Sigmoid colon (tissue), 6 donors: ENCODE measurements at regions not wholly inside any gene's neighbourhood (a gene's known extent, or its start where the extent isn't known, plus 50 kb on each side); places are given as distances from the start of the nearest gene placed in this dataset.
"Not testable (repeated sequence)": the region's sequence is repeated elsewhere in the genome, so short reads cannot be mapped to it uniquely, and the experiment has no call there.

ENCODE experiments used
- DNase-seq: peaks from one replicate; pipeline ENCODE4 v3.0.0-alpha.2; 2019
- H3K27ac ChIP-seq, 4 donors: fragments of 200-600 bp; sonication (generic); one replicate each; pipeline ENCODE4 v1.5.1; 2016 to 2019; ENCODE audit warnings: mild to moderate bottlenecking in 1 of 4
- H3K27me3 ChIP-seq, 3 donors: fragments of 200-600 bp; sonication (generic); one replicate each; pipeline ENCODE4 v1.5.1; 2019; ENCODE audit warnings: mild to moderate bottlenecking in 1 of 3
- H3K36me3 ChIP-seq, 4 donors: fragments of 200-600 bp; sonication (generic); one replicate each; pipeline ENCODE4 v1.5.1; 2016 to 2019
- H3K4me1 ChIP-seq, 4 donors: fragments of 200-600 bp; sonication (generic); one replicate each; pipeline ENCODE4 v1.5.1; 2017 to 2019
- H3K4me3 ChIP-seq, 4 donors: fragments of 200-600 bp; sonication (generic); one replicate each; pipeline ENCODE4 v1.5.1; 2017 to 2019; ENCODE audit warnings: mild to moderate bottlenecking in 2 of 4, moderate library complexity in 1 of 4
- H3K9me3 ChIP-seq, 4 donors: fragments of 200-600 bp in 3 of 4; sonication (generic) in 3 of 4; one replicate each; pipeline versions ENCODE4 v1.5.1 to v1.6.1; 2013 to 2019
- EP300 ChIP-seq, 4 donors: sonication (generic); formaldehyde crosslinking; IDR thresholded peaks; one replicate each; pipeline ENCODE4 v1.6.1; 2017; ENCODE audit warnings: antibody characterized with exemption in 4 of 4
- POLR2A ChIP-seq, 2 donors: fragments of 450-650 bp; IDR thresholded peaks; one replicate each; pipeline ENCODE4 v1.6.1; 2016; ENCODE audit warnings: antibody characterized with exemption in 2 of 2, mild to moderate bottlenecking in 2 of 2, moderate library complexity in 2 of 2
- POLR2AphosphoS5 ChIP-seq, 4 donors: sonication (generic); formaldehyde crosslinking; IDR thresholded peaks; one replicate each; pipeline ENCODE4 v1.6.1; 2017; ENCODE audit warnings: antibody characterized with exemption in 4 of 4
- WGBS, 2 donors: extraction: QIAGEN DNeasy Blood & Tissue Kit; methylation state at CpG; one replicate each; pipeline ENCODE4 v1.1.7; 2013; 5-methylcytosine and 5-hydroxymethylcytosine counted together
- intact Hi-C: fragments of 100-400 bp; cut with DNase I; formaldehyde crosslinking; loops from one replicate; pipeline ENCODE4 v1.15.1; 2023
- TF ChIP-seq, protein P1 (sequence below), 4 experiments: fragments of 450-650 bp in 3 of 4; fragments of 200-600 bp in 1 of 4; IDR thresholded peaks; one replicate each; pipeline ENCODE4 v1.5.1; 2016 to 2019; ENCODE audit warnings: antibody characterized with exemption in 4 of 4, mild to moderate bottlenecking in 3 of 4, moderate library complexity in 2 of 4
- donor health status: healthy with polysubstance abuse.
- donor health status: healthy.

DNA sequence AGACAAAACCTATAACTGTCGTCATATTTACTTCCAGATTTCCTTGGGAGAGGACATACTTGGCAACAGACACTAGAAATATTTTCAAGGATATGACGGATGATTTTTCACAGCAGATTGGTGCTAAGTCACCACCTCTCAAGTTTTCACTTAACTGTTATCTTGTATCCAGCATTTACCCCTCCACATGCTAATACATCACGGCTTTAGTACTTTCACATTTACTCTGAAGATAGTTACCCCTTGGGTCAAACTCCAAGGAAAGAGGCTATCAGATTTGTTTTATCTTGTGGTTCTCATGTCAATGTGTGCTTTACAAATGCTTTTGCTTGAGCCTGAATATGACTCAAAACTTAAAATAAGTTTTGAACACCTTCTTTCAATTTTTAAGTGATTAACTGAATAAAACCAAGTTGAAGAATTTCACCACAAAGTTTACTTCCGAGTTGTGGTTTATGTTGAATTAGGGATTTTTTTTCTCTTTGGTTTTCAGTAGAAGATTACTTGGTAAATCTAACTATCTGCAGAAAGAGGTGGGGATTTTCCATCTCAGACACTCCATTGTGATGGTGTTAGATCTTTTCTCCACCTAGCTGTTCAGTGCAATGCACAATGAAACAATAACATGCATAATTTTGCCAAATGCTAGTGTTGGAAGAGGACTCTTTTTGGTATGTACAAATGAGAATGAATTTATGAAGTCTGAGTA, 75.4 kb upstream of the FAT1 start:
- TF ChIP-seq EP300 (IDR thresholded peaks at IDR 0.05) (no peak), POLR2A (IDR thresholded peaks at IDR 0.05) (no peak), POLR2AphosphoS5 (IDR thresholded peaks at IDR 0.05) (no peak)
- TF ChIP-seq, protein P1, sequence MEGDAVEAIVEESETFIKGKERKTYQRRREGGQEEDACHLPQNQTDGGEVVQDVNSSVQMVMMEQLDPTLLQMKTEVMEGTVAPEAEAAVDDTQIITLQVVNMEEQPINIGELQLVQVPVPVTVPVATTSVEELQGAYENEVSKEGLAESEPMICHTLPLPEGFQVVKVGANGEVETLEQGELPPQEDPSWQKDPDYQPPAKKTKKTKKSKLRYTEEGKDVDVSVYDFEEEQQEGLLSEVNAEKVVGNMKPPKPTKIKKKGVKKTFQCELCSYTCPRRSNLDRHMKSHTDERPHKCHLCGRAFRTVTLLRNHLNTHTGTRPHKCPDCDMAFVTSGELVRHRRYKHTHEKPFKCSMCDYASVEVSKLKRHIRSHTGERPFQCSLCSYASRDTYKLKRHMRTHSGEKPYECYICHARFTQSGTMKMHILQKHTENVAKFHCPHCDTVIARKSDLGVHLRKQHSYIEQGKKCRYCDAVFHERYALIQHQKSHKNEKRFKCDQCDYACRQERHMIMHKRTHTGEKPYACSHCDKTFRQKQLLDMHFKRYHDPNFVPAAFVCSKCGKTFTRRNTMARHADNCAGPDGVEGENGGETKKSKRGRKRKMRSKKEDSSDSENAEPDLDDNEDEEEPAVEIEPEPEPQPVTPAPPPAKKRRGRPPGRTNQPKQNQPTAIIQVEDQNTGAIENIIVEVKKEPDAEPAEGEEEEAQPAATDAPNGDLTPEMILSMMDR (IDR thresholded peaks at IDR 0.05), result no peak
- Histone ChIP-seq H3K36me3 (no peaks in the 10 kb centered on the region), H3K9me3 (no peaks in the 10 kb centered on the region), H3K27me3 (no peaks in the 10 kb centered on the region), H3K4me1 (no peaks in the 10 kb centered on the region), H3K4me3 (no peak overlapping the region), H3K27ac (no peak overlapping the region)
- WGBS, 2 donors, result 77 to 80% methylated on average over 4 of the region's 4 CpGs
- DNase-seq, result no peak
- intact Hi-C loops, result no loop called here

DNA sequence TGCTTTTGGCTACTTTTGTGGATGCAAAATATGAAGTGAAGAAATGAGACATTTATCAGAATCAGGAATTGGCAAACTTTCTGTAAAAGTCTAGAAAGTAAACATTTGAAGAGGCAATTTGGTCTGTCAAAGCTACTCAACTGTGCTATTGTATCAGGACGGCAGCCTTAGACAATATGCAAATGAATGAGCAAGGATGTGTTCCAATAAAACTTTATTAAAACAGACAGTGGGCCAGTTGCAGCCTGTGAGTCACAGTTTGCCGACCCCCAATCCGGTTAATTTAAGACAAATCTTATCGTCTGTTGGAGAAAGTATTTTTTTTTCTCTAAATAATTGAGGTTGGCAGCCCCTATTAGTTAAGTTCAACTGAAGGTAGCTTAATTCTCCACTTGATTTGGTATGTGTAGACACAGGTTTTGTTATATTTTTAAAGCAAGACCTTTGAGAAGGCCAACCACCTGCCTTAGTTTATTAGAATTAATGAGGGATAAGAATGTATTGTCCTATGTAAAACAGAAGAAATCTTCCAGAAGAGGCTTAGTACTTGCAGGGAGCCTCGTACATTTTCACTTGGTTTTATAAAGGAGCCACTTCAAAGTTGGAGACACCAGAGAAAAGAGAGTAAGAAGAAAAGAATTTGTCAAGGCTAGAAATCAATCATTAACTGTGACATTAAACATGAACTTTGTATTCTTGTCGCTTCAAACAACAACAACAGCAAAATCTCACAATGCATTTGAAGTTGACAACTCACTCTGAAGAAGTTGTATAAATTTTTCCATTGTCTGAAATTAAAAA, 81.6 kb upstream of the FAT1 start:
- Histone ChIP-seq H3K4me1 (peaks cover 0 to 5% (median 0%) of the 10 kb centered on the region in 4 donors), H3K36me3 (no peaks in the 10 kb centered on the region), H3K4me3 (no peak overlapping the region), H3K9me3 (no peaks in the 10 kb centered on the region), H3K27ac (no peak overlapping the region), H3K27me3 (no peaks in the 10 kb centered on the region)
- no peak for DNase-seq
- intact Hi-C loops, result no loop called here
- no peak for TF ChIP-seq POLR2AphosphoS5 (IDR thresholded peaks at IDR 0.05)
- TF ChIP-seq, protein P1 (IDR thresholded peaks at IDR 0.05), result no peak
- TF ChIP-seq EP300 (IDR thresholded peaks at IDR 0.05), result no peak
- no peak for TF ChIP-seq POLR2A (IDR thresholded peaks at IDR 0.05)
- 54 to 78% methylated on average over 6 of the region's 6 CpGs for WGBS, 2 donors

DNA sequence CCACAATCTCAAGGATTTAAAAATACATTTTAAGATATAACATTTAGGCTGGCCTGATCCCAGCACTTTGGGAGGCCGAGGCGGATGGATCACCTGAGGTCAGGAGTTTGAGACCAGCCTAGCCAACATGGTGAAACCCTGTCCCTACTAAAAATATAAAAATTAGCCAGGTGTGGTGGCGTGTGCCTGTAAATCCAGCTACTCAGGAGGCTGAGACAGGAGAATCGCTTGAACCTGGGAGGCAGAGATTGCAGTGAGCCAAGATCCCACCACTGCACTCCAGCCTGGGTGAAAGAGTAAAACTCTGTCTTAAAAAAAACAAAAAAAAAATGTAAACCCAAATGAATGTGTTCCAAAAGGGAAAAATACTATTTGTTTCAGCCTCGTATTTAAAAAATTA, 82.3 kb upstream of the FAT1 start:
- H3K9me3 ChIP-seq, H3K27me3 ChIP-seq, intact Hi-C loops, DNase-seq, H3K36me3 ChIP-seq, H3K4me1 ChIP-seq, H3K4me3 ChIP-seq, H3K27ac ChIP-seq: not testable (repeated sequence)
- 78 to 85% methylated on average over 5 of the region's 5 CpGs for WGBS, 2 donors

DNA sequence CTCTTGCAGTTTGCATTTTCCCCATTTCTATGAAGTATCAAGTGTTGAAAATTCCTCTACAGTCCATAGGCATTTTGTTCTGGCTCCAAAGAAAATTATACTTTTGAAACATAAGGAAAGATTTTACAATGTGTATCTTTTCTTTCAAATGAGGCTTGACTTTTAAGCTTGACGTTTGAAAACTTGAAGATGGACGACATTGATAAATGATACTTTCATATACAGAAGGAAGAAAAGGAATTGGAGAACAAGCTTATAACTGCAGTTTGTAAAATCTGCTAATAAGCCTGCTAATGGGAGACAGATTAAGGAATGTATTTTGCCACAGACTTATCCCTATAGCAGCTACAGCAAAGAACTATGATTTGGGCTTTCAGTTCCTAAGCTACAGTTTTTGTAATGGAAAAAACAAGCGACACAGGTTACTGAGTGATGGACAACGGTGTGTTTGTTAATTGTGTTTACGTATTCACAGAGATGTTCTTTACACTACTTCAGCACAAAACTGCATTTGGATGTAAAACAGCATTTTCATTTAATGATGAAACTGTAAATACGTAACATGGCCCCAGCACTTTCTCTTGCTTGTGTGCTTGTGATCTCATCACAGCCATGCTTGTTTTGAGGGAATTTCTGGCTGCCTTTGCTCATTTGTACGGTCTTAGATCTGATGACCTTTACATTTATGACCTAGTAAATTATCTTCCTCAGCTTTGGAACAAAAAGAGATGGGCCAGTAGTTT, 83.2 kb upstream of the FAT1 start:
- TF ChIP-seq EP300 (IDR thresholded peaks at IDR 0.05) (no peak), POLR2A (IDR thresholded peaks at IDR 0.05) (no peak), POLR2AphosphoS5 (IDR thresholded peaks at IDR 0.05) (no peak)
- TF ChIP-seq, protein P1 (IDR thresholded peaks at IDR 0.05), result no peak
- no peaks in the 10 kb centered on the region for H3K9me3 ChIP-seq
- H3K4me1 ChIP-seq, result peaks cover 0 to 5% (median 0%) of the 10 kb centered on the region in 4 donors
- H3K27me3 ChIP-seq, result no peaks in the 10 kb centered on the region
- H3K36me3 ChIP-seq, result no peaks in the 10 kb centered on the region
- no peak overlapping the region for H3K27ac ChIP-seq
- intact Hi-C loops, result no loop called here
- no peak overlapping the region for H3K4me3 ChIP-seq
- 65% methylated on average over 7 of the region's 7 CpGs for WGBS, 2 donors
- DNase-seq, result no peak
